ENCODE measurements at regions not wholly inside any gene's neighbourhood (a gene's known extent, or its start where the extent isn't known, plus 50 kb on each side); places are given as distances from the start of the nearest gene placed in this dataset.

DNA sequence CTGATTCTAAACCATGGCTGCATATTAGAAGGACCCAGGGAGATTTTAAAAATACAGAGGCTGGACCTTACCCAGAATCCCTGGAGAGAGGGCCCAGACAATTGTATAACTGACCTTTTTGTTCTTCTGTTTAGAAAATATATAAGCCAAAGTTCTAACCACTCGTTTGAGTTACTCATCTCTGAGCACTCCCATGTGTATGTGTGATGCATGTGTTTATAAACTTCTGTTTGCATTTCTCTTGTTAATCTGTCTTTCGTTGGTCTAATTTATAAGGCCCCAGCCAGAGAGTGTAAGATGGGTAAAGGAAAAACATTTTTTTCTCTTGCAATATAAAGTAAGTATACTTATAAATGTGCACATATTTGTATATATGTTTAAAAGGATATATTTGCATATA is 443.9 kb downstream of the ZNF608 start:
- TF ChIP-seq, protein P1, sequence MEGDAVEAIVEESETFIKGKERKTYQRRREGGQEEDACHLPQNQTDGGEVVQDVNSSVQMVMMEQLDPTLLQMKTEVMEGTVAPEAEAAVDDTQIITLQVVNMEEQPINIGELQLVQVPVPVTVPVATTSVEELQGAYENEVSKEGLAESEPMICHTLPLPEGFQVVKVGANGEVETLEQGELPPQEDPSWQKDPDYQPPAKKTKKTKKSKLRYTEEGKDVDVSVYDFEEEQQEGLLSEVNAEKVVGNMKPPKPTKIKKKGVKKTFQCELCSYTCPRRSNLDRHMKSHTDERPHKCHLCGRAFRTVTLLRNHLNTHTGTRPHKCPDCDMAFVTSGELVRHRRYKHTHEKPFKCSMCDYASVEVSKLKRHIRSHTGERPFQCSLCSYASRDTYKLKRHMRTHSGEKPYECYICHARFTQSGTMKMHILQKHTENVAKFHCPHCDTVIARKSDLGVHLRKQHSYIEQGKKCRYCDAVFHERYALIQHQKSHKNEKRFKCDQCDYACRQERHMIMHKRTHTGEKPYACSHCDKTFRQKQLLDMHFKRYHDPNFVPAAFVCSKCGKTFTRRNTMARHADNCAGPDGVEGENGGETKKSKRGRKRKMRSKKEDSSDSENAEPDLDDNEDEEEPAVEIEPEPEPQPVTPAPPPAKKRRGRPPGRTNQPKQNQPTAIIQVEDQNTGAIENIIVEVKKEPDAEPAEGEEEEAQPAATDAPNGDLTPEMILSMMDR (IDR thresholded peaks at IDR 0.05; ENCODE audit: extremely low read depth in 1 of 2, insufficient read depth in 1 of 2, low read depth in 1 of 2, low read length in 2 of 2), result no peak
- no peak for TF ChIP-seq MYC (IDR thresholded peaks at IDR 0.05; ENCODE audit: low read depth, low read length)
- TF ChIP-seq, protein P2, sequence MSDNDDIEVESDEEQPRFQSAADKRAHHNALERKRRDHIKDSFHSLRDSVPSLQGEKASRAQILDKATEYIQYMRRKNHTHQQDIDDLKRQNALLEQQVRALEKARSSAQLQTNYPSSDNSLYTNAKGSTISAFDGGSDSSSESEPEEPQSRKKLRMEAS (IDR thresholded peaks at IDR 0.05; ENCODE audit: insufficient read depth, insufficient read length), result no peak
- no peak for TF ChIP-seq POLR2A (IDR thresholded peaks at IDR 0.05; ENCODE audit: low read depth, low read length)
- no peak for TF ChIP-seq GATA2 (IDR thresholded peaks at IDR 0.05; ENCODE audit: insufficient read depth, insufficient read length, low read depth, low read length)
- no peak for TF ChIP-seq POLR2AphosphoS5 (IDR thresholded peaks at IDR 0.05; ENCODE audit: insufficient read depth, low read depth, low read length)

Measured in endothelial cell of umbilical vein (primary cell).